C4-2B (cell line): ENCODE measurements at regions not wholly inside any gene's neighbourhood (a gene's known extent, or its start where the extent isn't known, plus 50 kb on each side); places are given as distances from the start of the nearest gene placed in this dataset.

ENCODE experiments used
- H3K27ac ChIP-seq: fragments of 450-650 bp; 2 replicates; pipeline ENCODE4 v1.5.1; 2017
- CTCF ChIP-seq: fragments of 450-650 bp; conservative IDR thresholded peaks from 2 replicates; pipeline ENCODE4 v1.5.1; 2017; ENCODE audit warnings: mild to moderate bottlenecking
- ZFX ChIP-seq: fragments of 450-650 bp; IDR thresholded peaks from 2 replicates; pipeline ENCODE4 v1.6.1; 2017

DNA sequence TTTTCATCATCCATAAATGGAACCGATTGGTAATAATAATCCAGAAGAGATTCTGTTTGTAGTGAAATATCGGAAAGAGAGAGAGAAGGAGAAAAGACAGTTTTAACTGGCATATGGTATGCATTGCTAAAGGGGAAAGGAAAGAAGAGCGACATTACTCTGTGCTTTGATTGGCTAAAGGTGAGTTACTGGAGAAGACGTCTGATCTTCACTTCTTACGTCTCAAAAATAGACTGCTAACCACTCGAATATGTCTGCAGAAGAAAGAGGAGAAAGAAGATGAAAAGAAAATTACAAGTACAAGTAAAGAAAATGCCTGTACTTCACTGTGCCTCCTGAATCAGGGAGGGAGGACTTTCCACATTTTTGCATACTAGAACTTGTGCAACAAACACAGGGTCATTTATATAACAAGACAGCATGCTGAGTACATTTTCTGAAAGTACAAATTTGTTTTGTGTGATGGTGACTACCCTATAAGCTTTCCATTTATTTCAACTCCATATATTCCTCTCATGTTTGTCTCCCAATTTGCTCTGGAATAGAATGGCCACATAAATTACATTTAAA lies 787.2 kb downstream of the RNF144A start:
- H3K27ac ChIP-seq = no peak overlapping the region
- TF ChIP-seq ZFX (no peak), CTCF (no peak)

DNA sequence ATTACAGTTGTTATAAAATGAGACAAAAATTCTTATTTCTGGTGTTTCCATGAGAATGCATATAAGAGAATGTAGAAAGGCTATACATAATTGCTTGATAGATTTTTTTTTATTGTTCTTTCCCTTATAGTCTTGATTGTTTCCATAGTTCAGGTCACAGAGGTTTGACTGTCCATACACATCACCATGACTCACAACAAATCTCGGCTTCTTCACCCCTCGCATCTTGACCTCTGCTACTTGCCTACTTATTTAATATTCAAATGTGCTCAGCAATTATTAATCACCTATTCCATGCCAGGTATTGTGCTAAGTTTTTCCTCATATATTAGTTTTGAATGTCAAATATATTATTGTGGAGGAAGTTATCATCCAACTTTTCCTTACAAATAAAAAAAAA lies 789.6 kb downstream of the RNF144A start:
- no peak overlapping the region for H3K27ac ChIP-seq
- TF ChIP-seq CTCF (no peak), ZFX (no peak)

GRCh38 chr2:7707723-7708122 lies 790.5 kb downstream of the RNF144A start:
- no peak overlapping the region for H3K27ac ChIP-seq
- TF ChIP-seq CTCF (no peak), ZFX (no peak)

GRCh38 chr2:7709907-7710306 lies 792.7 kb downstream of the RNF144A start:
- TF ChIP-seq CTCF = no peak
- no peak for TF ChIP-seq ZFX
- no peak overlapping the region for H3K27ac ChIP-seq

GRCh38 chr2:7711167-7711566 lies 794.0 kb downstream of the RNF144A start:
- TF ChIP-seq CTCF (no peak), ZFX (no peak)
- no peak overlapping the region for H3K27ac ChIP-seq

GRCh38 chr2:7719876-7720275 lies 802.7 kb downstream of the RNF144A start:
- TF ChIP-seq ZFX = no peak
- TF ChIP-seq CTCF = no peak
- H3K27ac ChIP-seq = no peak overlapping the region

- H3K27ac ChIP-seq = no peak overlapping the region
- TF ChIP-seq ZFX (no peak), CTCF (no peak)
These were observed 804.3 kb downstream of the RNF144A start for GRCh38 chr2:7721413-7721995.
